ENCODE measurements at regions not wholly inside any gene's neighbourhood (a gene's known extent, or its start where the extent isn't known, plus 50 kb on each side); places are given as distances from the start of the nearest gene placed in this dataset.
"Not testable (repeated sequence)": the region's sequence is repeated elsewhere in the genome, so short reads cannot be mapped to it uniquely, and the experiment has no call there.

DNA sequence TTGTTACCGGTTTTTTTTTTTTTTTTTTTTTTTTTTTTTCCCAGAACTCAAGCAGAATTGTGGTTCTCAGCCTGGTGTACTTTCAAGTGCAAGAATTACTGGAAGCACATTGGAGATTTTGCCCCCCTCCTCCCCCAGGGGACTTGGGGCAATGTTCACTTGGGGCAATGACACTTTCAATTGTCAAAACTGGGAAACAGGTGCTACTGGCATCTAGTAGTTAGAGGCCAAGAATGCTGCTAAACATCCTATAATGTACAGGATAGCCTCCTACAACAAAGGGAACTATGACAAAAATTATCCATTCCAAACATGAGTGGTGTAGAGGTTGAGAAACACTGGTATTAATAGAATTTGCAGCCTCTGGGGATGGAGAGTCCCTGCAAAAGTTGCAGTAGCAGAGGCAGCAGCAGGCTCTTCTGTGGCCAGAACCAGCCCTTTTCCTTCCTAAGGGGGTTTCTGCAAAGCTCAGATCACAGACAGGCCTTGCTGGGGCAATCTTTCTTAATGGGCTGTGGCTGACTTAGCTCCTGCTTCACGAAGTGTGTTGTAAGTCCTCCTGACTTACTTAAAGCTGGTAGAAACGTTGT lies 144.3 kb upstream of the MRPS22 start:
- DNase-seq (ENCODE audit: low spot score) = no peak

GRCh38 chr3:139201446-139202225 lies 142.2 kb upstream of the MRPS22 start:
- DNase-seq (ENCODE audit: low spot score) = no peak

DNA sequence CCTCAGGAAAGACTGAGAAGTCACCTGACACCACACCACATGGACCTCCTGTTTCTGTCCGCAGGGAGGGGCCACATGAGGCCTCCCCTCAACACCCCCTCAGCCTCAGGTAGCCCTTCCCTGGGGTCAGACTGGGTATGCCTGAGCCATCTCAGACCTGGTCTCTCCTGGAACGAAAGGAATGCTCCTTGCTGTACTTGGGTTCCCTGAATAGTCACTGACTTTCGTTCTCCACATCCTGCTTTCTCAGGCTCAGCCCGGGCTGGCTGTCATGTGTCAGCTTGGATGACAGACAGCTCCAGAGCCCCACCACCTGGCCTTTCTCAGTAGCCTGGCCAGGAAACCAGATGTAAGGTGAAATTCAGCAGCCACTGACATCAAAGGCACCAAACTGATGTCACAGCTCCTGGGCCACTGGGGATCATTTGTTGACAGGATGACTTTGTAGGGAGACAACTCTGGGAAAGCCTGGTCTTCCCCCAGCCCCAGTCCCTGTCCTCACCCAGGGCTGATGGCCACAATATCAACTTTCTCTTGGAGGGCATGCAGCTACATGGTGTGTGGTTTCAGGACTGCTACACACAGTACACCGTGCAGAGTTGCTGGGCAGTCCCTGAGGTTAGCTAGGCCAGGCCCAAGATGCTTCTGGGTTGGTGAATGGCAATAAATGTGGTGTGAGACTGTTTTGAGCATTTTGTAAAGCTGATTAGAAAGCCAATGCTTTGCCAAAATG lies 141.4 kb upstream of the MRPS22 start:
- DNase-seq (ENCODE audit: low spot score) = peak; percentile 48

GRCh38 chr3:139202959-139203349 lies 140.9 kb upstream of the MRPS22 start:
- no peak for DNase-seq (ENCODE audit: low spot score)

DNA sequence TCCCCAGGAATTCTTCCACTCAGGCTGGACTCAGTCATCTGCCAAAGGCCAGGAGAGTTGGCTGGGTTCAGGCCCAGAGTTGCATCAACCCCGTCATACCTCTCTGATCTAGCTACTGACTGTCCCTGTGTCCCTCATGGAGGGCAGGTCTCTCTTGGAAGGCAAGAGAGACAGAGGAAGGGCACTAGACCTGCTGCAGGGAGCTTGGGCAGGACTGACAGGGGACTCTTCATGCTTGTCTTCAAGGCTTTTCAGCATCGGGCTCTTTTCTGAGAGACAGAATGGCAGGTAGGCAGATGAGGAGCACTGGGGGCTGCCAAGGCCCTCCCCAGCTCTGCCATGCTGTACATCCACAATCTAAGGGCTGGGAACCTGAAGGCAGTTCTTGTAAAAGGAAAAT lies 140.1 kb upstream of the MRPS22 start:
- DNase-seq (ENCODE audit: low spot score) = no peak

- DNase-seq (ENCODE audit: low spot score) = no peak
Observed at GRCh38 chr3:139204728-139205127, 139.1 kb upstream of the MRPS22 start.

GRCh38 chr3:139213936-139214335 lies 129.9 kb upstream of the MRPS22 start:
- no peak for DNase-seq (ENCODE audit: low spot score)

- DNase-seq (ENCODE audit: low spot score) = no peak
Observed at GRCh38 chr3:139216958-139217357, 126.9 kb upstream of the MRPS22 start.

GRCh38 chr3:139217633-139218032 lies 126.2 kb upstream of the MRPS22 start:
- DNase-seq (ENCODE audit: low spot score) = no peak

- DNase-seq (ENCODE audit: low spot score) = no peak
Observed at GRCh38 chr3:139218046-139218445, 125.8 kb upstream of the MRPS22 start.

DNA sequence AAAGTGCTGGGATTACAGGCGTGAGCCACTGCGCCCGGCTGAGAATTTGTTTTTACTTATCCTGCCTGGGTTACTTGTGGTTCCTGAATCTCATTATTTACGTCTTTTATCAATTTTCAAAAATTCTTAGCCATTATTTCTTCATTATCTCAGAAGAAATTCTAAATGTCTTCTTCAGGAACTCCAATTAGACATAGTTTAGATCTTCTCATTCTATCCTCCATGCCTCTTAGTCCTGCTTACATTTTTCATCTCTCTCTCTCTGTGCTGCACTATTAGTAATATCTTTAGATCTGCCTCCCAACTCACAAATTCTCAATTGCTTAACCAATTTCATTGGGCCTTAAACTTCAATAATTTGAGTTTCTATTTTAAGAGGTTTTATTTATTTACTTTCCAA lies 124.4 kb upstream of the MRPS22 start:
- no peak for DNase-seq (ENCODE audit: low spot score)

DNA sequence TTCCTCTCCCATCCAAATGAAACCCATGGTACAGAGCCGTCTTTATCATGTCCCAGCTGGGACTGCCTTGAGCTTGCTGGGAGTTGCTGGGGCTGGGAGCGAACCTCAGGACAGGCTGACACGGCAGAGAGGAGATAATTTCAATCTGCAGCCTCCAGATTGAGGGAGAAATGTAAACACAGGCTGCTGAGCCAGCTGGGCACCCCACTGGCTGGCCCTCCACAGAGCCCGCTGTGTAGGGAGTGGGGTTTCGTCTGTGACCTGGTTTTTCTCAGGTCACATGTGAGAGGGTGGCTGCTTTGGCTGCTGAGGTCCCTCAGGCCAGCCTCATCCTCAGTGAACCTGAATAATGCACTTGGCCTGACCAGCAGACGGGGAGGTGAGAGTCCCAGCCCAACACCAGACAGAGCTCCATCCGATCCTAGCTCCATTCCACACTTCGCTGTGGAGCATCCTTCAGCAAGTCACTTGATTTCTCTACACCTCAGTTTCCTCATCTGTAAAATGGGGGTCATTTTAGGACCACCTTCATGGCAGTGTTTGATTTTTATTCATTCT lies 121.6 kb upstream of the MRPS22 start:
- DNase-seq (ENCODE audit: low spot score) = no peak

- no peak for DNase-seq (ENCODE audit: low spot score)
Observed at GRCh38 chr3:139225548-139225947, 118.3 kb upstream of the MRPS22 start.

DNA sequence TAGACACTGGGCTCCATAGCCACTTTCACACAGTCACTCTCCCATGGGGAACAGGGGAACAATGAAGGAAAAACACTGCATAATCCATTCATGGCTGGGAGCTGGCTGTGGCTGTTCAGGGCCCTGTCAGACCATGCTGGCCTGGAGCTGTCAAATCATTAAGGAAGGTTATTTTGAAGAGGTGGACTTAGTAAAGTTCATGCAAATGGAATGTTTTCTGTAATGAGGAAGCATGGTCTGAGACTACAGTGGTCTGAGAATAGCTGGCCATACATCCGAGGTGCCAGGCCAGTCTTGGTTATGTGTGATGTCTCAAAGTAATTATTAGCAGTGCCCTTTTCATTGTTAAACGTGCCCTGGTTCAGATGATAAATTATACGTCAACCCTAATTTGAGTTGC lies 117.1 kb upstream of the MRPS22 start:
- DNase-seq (ENCODE audit: low spot score) = no peak

- DNase-seq (ENCODE audit: low spot score) = no peak
Observed at GRCh38 chr3:139227165-139227564, 116.7 kb upstream of the MRPS22 start.

- DNase-seq (ENCODE audit: low spot score) = no peak
Observed at GRCh38 chr3:139227827-139228226, 116.0 kb upstream of the MRPS22 start.

DNA sequence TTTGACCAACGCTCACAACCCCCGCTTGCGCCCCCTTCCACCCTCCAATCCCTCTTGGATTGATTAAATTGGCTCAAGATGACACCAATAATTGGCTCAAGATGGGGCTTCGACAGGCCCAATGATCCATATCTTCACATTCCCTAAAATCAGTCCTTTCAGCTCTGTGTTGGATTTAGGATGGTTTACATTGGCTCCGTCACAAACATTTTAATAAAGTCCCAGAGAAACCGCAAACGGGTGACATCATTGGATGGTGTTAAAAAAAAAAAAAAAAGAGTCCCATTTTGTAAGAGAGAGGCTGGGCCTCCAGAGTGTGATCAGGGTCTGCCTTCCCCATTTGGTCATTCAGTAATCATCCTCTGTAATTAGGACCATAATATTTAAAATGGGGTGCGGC lies 113.4 kb upstream of the MRPS22 start:
- no peak for DNase-seq (ENCODE audit: low spot score)

DNA sequence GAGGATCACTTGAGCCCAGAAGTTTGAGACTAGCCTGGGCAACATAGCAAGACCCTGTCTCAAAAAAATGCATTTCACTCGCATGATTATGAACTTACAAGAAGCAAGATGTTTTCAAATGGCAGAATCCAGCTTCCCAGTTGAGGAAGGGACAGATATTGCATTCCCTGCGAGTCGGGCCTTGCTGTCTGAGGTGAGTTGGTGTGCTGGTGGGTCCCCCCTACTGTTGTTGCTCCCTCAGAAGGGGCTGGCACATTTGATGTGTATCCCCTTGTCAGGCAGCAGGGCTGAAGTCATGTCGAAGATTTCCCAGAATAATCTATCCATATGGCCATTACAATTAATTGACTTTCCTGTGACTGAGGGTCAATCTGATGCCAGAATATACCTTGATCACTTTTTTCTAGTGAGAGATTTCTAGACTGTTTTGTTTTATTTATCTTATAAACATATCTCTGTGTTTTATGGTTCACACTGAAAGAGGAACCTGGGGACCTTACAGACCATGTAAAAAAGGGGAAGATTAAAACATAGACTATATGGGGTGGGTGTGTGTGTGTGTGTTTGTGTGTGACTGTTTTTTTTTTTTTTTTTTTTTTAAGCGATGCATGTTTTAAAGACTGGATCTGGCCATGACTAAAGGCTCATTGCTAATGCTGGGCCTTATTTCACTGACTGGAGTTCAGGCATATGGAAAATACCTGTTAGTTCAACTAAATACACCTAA lies 112.1 kb upstream of the MRPS22 start:
- no peak for DNase-seq (ENCODE audit: low spot score)

GRCh38 chr3:139232341-139232740 lies 111.5 kb upstream of the MRPS22 start:
- not testable (repeated sequence) for DNase-seq (ENCODE audit: low spot score)

DNA sequence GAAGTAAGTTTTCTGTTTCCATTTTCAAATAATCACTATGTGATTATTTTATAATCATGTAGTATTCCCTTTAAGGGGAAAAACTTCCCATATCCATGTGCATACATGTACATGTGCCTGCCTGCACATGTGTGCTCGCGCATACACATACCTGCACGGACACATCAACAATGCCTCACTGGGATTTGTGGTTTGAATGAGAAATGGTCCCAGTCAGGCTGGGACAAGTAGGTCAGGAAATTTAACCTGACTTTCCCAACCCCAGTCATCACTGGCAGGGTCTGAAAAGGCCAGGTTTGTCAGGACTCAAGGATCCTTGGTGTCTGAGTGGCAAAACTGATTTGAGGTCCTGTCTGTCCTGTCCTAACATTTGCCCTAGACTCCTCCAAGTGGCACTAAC lies 109.3 kb upstream of the MRPS22 start:
- DNase-seq (ENCODE audit: low spot score) = no peak

- no peak for DNase-seq (ENCODE audit: low spot score)
Observed at GRCh38 chr3:139235192-139235591, 108.6 kb upstream of the MRPS22 start.

DNA sequence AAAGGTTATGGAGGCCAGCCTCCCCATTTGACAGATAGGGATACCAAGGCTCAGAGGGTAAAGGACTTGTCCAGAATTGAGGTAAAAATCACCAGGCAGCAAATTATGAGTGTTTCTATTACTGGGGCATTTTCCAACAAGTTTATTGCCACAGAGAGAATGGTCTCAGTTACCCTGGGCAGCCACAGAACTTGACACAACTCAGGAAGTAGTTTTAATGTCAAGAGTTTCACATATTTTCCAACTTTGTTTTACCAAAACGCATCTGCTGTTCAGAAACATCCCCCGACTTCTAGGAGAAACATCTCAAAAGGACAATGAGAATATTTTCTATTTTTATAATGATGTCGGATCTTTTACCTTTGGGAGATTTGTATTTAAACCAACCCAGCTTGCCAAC lies 107.5 kb upstream of the MRPS22 start:
- DNase-seq (ENCODE audit: low spot score) = no peak

All from Ammon's horn (tissue), 1 donor.